ENCODE measurements at regions not wholly inside any gene's neighbourhood (a gene's known extent, or its start where the extent isn't known, plus 50 kb on each side); places are given as distances from the start of the nearest gene placed in this dataset.

- no peak for DNase-seq (ENCODE audit: low read depth in 2 of 2, low spot score in 1 of 2)
Observed at GRCh38 chr5:68429510-68429909, 214.0 kb downstream of the PIK3R1 start.

- no peak for DNase-seq (ENCODE audit: low read depth in 2 of 2, low spot score in 1 of 2)
Observed at GRCh38 chr5:68430279-68430678, 214.7 kb downstream of the PIK3R1 start.

GRCh38 chr5:68431186-68431585, 215.6 kb downstream of the PIK3R1 start:
- no peak for DNase-seq (ENCODE audit: low read depth in 2 of 2, low spot score in 1 of 2)

GRCh38 chr5:68431601-68432337, 216.2 kb downstream of the PIK3R1 start:
- DNase-seq (ENCODE audit: low read depth in 2 of 2, low spot score in 1 of 2) = no peak

GRCh38 chr5:68432682-68433081, 217.1 kb downstream of the PIK3R1 start:
- no peak for DNase-seq (ENCODE audit: low read depth in 2 of 2, low spot score in 1 of 2)

- DNase-seq (ENCODE audit: low read depth in 2 of 2, low spot score in 1 of 2) = no peak
Observed at GRCh38 chr5:68433526-68433922, 218.0 kb downstream of the PIK3R1 start.

GRCh38 chr5:68433923-68434879, 218.6 kb downstream of the PIK3R1 start:
- DNase-seq (ENCODE audit: low read depth in 2 of 2, low spot score in 1 of 2) = peak; percentile 66 to 82

GRCh38 chr5:68435611-68436010, 220.1 kb downstream of the PIK3R1 start:
- no peak for DNase-seq (ENCODE audit: low read depth in 2 of 2, low spot score in 1 of 2)

GRCh38 chr5:68436686-68437520, 221.3 kb downstream of the PIK3R1 start:
- no peak for DNase-seq (ENCODE audit: low read depth in 2 of 2, low spot score in 1 of 2)

- DNase-seq (ENCODE audit: low read depth in 2 of 2, low spot score in 1 of 2) = no peak
Observed at GRCh38 chr5:68438876-68439275, 223.3 kb downstream of the PIK3R1 start.

- no peak for DNase-seq (ENCODE audit: low read depth in 2 of 2, low spot score in 1 of 2)
Observed at GRCh38 chr5:68440245-68440644, 224.7 kb downstream of the PIK3R1 start.

GRCh38 chr5:68440651-68441050, 225.1 kb downstream of the PIK3R1 start:
- DNase-seq (ENCODE audit: low read depth in 2 of 2, low spot score in 1 of 2) = no peak

GRCh38 chr5:68441309-68442073, 225.9 kb downstream of the PIK3R1 start:
- DNase-seq (ENCODE audit: low read depth in 2 of 2, low spot score in 1 of 2) = no peak

GRCh38 chr5:68443091-68443490, 227.5 kb downstream of the PIK3R1 start:
- DNase-seq (ENCODE audit: low read depth in 2 of 2, low spot score in 1 of 2) = no peak

GRCh38 chr5:68444048-68444447, 228.5 kb downstream of the PIK3R1 start:
- DNase-seq (ENCODE audit: low read depth in 2 of 2, low spot score in 1 of 2) = no peak

- no peak for DNase-seq (ENCODE audit: low read depth in 2 of 2, low spot score in 1 of 2)
Observed at GRCh38 chr5:68444833-68445232, 229.3 kb downstream of the PIK3R1 start.

- no peak for DNase-seq (ENCODE audit: low read depth in 2 of 2, low spot score in 1 of 2)
Observed at GRCh38 chr5:68445257-68446069, 229.9 kb downstream of the PIK3R1 start.

GRCh38 chr5:68446070-68446357, 230.5 kb downstream of the PIK3R1 start:
- no peak for DNase-seq (ENCODE audit: low read depth in 2 of 2, low spot score in 1 of 2)

GRCh38 chr5:68446487-68446894, 230.9 kb downstream of the PIK3R1 start:
- DNase-seq (ENCODE audit: low read depth in 2 of 2, low spot score in 1 of 2) = no peak

Measured in stimulated activated CD8-positive, alpha-beta memory T cell treated with anti-CD3 and anti-CD28 coated beads, Interleukin-4, amount 100 ng/mL, for 1 hour (primary cell).